Activated naive CD4-positive, alpha-beta T cell treated with anti-CD3 and anti-CD28 coated beads, Interleukin-2, amount 10 ng/mL, durations not matched to agents 7 days and 5 days (primary cell): ENCODE measurements at regions not wholly inside any gene's neighbourhood (a gene's known extent, or its start where the extent isn't known, plus 50 kb on each side); places are given as distances from the start of the nearest gene placed in this dataset.

Experiments
- CTCF ChIA-PET: fragments of 350-600 bp; sonication (Branson Sonifier 250); formaldehyde crosslinking; loops from one replicate; lab custom pipeline; 2021; ENCODE audit warnings: antibody characterized with exemption; lab: Charles Lee
- DNase-seq: peaks from one replicate; pipeline ENCODE4 v3.0.0-alpha.2; 2020
- H3K27ac Mint-ChIP-seq: one replicate; pipeline ENCODE4 v1.8.0; 2021; ENCODE audit warnings: mild to moderate bottlenecking, moderate library complexity, mixed read lengths
- H3K27me3 Mint-ChIP-seq: one replicate; pipeline ENCODE4 v1.8.0; 2021; ENCODE audit warnings: mild to moderate bottlenecking, mixed read lengths
- H3K36me3 Mint-ChIP-seq: one replicate; pipeline ENCODE4 v1.8.0; 2021; ENCODE audit warnings: mixed read lengths
- H3K4me1 Mint-ChIP-seq: one replicate; pipeline ENCODE4 v1.8.0; 2021; ENCODE audit warnings: mixed read lengths
- H3K4me3 Mint-ChIP-seq: one replicate; pipeline ENCODE4 v1.8.0; 2021; ENCODE audit warnings: mild to moderate bottlenecking, moderate library complexity, mixed read lengths
- H3K9me3 Mint-ChIP-seq: one replicate; pipeline ENCODE4 v1.8.0; 2021; ENCODE audit warnings: mixed read lengths

DNA sequence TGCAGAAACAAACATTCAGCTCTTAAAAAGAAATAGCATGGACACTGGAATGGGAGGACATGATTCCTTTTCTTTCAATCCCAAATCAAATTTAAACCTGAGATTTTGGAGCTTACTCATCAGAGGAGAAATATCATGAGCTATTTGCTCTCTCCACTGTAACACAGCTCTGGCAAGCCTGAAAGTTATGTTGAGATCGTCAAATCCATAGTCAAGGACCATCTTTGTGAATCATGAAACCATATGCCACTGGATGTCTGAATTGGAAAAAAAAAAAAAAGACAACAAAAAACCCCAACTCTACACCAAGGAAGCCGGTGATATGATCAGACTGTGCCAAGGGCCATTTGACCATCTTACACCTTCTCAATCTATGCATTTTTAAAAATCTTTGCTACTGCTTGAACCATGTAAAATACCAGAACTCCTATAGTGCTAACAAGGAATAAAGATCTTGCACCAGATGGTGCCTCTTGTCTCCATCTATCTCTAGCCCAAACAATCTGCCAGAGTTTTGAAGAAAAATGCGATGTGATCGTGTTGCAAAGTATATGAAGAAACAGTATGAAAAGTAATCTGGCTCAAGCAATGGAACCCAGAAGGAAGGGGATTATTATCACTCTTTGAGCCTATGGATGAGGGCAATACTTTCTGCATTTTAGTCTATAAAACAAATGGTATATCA, 138.1 kb upstream of the MEF2C start:
- no peaks in the 10 kb centered on the region for H3K4me1 Mint-ChIP-seq
- no peak overlapping the region for H3K27ac Mint-ChIP-seq
- H3K36me3 Mint-ChIP-seq, result no peaks in the 10 kb centered on the region
- no peaks in the 10 kb centered on the region for H3K27me3 Mint-ChIP-seq
- no peak for DNase-seq
- CTCF ChIA-PET, result no interaction called here
- H3K9me3 Mint-ChIP-seq, result no peaks in the 10 kb centered on the region
- H3K4me3 Mint-ChIP-seq, result no peak overlapping the region

DNA sequence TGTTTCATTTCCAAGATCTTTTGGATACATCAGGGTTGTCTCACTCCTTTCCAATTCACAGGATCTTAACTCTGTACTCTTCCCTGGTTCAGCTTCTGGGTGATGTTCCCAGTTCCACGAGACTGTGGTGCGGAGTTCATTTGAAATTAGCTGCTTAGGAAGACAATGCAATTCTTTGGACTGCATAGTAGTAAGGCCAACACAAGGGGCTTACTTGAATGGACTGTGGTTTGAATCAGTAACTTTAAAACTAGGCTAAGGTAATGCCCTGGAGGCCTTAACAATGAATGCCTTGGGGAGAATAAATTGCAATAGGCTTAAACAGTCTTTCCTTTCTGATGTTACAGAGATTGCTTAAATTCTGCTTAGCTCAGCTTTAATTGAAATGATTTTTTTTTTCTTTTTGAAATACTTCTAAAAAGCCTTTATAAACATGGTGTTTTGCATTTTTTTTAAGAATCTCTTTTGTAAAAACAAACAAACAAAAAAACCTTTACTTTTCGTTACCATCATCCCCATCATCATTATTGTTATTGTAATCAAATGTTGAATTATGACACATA, 133.8 kb upstream of the MEF2C start:
- no peak overlapping the region for H3K27ac Mint-ChIP-seq
- no peaks in the 10 kb centered on the region for H3K36me3 Mint-ChIP-seq
- no peaks in the 10 kb centered on the region for H3K4me1 Mint-ChIP-seq
- DNase-seq, result no peak
- CTCF ChIA-PET, result interaction anchor here (1.2 kb wide), 1 partner anchor 125 kb away, joined by 3 read pairs; no protein-coding TSS in a partner anchor
- no peaks in the 10 kb centered on the region for H3K27me3 Mint-ChIP-seq
- H3K4me3 Mint-ChIP-seq, result no peak overlapping the region
- H3K9me3 Mint-ChIP-seq, result no peaks in the 10 kb centered on the region

DNA sequence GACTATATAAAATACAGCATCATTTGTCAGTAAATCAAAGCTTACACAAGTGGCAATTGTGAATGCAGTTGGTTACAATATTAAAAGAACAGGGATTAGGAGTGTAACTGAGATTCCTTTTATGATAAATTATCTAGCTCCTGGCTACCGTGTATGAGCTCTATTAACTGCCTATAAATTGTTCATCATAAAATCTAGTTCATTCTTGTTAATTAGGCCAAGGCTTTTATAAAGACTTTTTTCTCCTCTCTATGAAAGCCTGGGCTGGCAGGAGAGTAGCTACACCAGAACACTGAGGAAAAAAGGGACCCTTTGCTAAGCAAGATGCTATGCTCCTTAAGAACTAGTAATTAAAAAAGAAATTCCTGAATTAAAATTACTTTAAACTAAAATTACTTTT, 132.4 kb upstream of the MEF2C start:
- H3K36me3 Mint-ChIP-seq, result no peaks in the 10 kb centered on the region
- H3K4me3 Mint-ChIP-seq, result no peak overlapping the region
- H3K9me3 Mint-ChIP-seq, result no peaks in the 10 kb centered on the region
- no peak overlapping the region for H3K27ac Mint-ChIP-seq
- CTCF ChIA-PET, result no interaction called here
- DNase-seq, result no peak
- no peaks in the 10 kb centered on the region for H3K4me1 Mint-ChIP-seq
- no peaks in the 10 kb centered on the region for H3K27me3 Mint-ChIP-seq

GRCh38 chr5:89011778-89012711, 129.1 kb upstream of the MEF2C start:
- Mint-ChIP-seq H3K4me3 (no peak overlapping the region), H3K4me1 (no peaks in the 10 kb centered on the region), H3K27ac (no peak overlapping the region), H3K27me3 (no peaks in the 10 kb centered on the region), H3K36me3 (no peaks in the 10 kb centered on the region), H3K9me3 (no peaks in the 10 kb centered on the region)
- DNase-seq, result no peak
- CTCF ChIA-PET, result no interaction called here

DNA sequence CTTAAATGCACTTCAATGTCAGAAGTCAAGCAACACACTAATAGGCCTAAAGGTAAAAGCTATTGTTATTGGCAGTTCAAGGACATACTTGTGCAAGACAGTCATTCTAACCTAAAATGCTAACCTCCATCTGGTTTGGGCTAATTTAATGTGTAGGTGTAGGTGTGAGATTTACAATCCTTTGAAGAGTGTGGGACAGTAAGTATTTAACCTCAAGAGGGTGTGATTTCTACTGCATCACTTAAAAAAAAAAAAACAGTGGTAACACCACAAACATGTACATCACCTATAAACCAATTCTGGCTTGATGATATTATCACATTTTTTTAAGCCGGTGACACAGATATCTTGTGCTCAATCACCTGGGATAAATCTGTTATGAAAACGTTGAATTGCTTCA, 127.5 kb upstream of the MEF2C start:
- no peak overlapping the region for H3K4me3 Mint-ChIP-seq
- no peaks in the 10 kb centered on the region for H3K36me3 Mint-ChIP-seq
- H3K9me3 Mint-ChIP-seq, result no peaks in the 10 kb centered on the region
- no peaks in the 10 kb centered on the region for H3K27me3 Mint-ChIP-seq
- DNase-seq, result no peak
- H3K4me1 Mint-ChIP-seq, result no peaks in the 10 kb centered on the region
- no peak overlapping the region for H3K27ac Mint-ChIP-seq
- CTCF ChIA-PET, result no interaction called here

DNA sequence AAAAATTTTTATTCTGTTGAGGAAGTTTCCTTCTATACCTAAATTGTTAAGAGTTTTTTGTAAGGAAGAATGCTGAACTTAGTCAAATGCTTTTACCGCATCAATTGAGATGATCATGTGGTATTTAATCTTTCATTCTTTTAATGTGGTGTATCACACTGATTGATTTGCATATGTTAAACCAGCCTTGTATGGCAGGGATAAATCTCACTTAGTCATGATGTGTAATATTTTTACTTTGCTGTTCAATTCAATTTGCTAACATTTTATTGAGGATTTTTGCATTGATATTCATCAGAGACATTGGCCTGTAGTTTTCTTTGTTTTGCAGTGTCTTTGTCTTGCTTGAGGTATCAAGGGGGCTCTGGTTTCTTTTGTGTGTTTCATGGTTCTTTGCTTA, 125.3 kb upstream of the MEF2C start:
- Mint-ChIP-seq H3K27ac (no peak overlapping the region), H3K4me3 (no peak overlapping the region), H3K9me3 (peaks cover 1% of the 10 kb centered on the region), H3K4me1 (no peaks in the 10 kb centered on the region), H3K36me3 (no peaks in the 10 kb centered on the region), H3K27me3 (no peaks in the 10 kb centered on the region)
- CTCF ChIA-PET, result no interaction called here
- no peak for DNase-seq

DNA sequence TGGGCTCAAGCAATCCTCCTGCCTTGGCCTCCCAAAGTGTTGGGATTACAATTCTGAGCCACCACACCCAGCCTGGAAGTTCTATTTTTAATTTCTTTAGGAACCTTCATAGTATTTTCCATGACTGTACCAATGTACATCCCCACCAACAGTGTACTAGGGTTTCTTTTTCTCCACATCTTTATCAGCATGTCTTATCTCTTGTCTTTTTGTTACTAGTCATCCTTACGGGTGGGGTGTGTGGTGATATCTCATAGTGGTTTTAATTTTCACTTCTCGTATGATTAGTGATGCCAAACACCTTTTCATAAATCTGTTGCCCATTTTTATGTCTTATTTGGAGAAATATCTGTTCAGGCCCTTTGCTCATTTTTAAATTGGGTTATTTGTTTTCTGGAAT, 123.0 kb upstream of the MEF2C start:
- CTCF ChIA-PET, result no interaction called here
- Mint-ChIP-seq H3K4me1 (no peaks in the 10 kb centered on the region), H3K36me3 (no peaks in the 10 kb centered on the region), H3K27me3 (no peaks in the 10 kb centered on the region), H3K9me3 (peaks cover 4% of the 10 kb centered on the region), H3K4me3 (no peak overlapping the region), H3K27ac (no peak overlapping the region)
- no peak for DNase-seq

DNA sequence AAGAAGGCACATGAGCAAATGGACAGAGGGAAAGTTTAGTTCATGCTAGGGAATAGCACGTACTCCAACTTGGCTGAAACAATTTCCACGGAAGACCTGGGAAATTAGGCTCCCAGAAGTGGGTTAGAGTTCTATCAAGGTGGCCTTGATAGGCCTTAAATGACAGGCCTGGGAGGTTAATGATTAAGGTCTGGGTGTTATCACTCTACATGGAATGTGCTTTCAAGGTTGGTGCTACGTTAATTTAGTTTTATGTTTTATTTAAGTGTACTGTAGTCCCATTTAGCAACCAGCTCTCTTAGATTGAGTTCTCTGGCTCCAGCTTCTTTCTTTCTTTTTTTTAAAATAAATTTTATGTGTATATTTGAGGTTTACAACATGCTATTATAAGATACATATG, 121.4 kb upstream of the MEF2C start:
- H3K27ac Mint-ChIP-seq, result no peak overlapping the region
- CTCF ChIA-PET, result no interaction called here
- no peak overlapping the region for H3K4me3 Mint-ChIP-seq
- no peaks in the 10 kb centered on the region for H3K36me3 Mint-ChIP-seq
- no peaks in the 10 kb centered on the region for H3K27me3 Mint-ChIP-seq
- peaks cover 4% of the 10 kb centered on the region for H3K9me3 Mint-ChIP-seq
- H3K4me1 Mint-ChIP-seq, result no peaks in the 10 kb centered on the region
- no peak for DNase-seq

DNA sequence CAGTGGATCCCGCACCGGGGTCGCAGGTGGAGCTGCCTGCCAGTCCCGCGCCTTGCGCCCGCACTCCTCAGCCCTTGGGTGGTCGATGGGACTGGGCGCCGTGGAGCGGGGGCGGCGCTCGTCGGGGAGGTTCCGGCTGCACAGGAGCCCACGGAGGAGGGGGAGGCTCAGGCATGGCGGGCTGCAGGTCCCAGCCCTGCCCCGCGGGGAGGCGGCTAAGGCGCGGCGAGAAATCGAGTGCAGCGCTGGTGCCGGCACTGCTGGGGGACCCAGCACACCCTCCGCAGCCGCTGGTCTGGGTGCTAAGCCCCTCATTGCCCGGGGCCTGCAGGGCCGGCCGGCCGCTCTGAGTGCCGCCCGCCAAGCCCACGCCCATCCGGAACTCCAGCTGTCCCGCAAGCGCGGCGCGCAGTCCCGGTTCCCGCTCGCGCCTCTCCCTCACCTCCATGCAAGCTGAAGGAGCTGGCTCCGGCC, 120.6 kb upstream of the MEF2C start:
- no peak for DNase-seq
- Mint-ChIP-seq H3K4me3 (no peak overlapping the region), H3K36me3 (no peaks in the 10 kb centered on the region), H3K4me1 (no peaks in the 10 kb centered on the region), H3K9me3 (peaks cover 4% of the 10 kb centered on the region), H3K27me3 (no peaks in the 10 kb centered on the region), H3K27ac (no peak overlapping the region)
- CTCF ChIA-PET, result no interaction called here

GRCh38 chr5:88999853-89000252, 116.9 kb upstream of the MEF2C start:
- CTCF ChIA-PET, result no interaction called here
- Mint-ChIP-seq H3K9me3 (peaks cover 4% of the 10 kb centered on the region), H3K4me1 (no peaks in the 10 kb centered on the region), H3K27me3 (no peaks in the 10 kb centered on the region), H3K36me3 (no peaks in the 10 kb centered on the region), H3K4me3 (no peak overlapping the region), H3K27ac (no peak overlapping the region)
- DNase-seq, result no peak

DNA sequence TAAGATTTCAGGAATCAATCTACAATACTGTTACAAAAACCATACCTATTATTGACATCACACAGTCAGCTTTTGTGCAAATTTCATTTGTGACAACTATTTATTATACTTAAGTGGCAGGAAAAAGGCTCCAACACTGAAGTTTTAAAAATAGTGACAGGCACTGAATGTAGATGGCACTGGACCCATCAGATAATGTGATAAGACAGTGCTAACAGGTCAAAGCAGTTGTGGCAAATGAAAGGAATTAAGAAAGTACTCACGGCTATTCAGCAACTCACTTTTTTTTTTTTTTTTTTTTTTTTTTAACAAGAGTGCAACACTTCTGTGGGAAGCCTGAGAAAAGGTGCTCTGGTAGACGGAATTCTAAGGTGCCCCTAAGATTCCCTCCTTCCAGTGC, 115.0 kb upstream of the MEF2C start:
- Mint-ChIP-seq H3K4me3 (no peak overlapping the region), H3K9me3 (peaks cover 3% of the 10 kb centered on the region), H3K36me3 (no peaks in the 10 kb centered on the region), H3K27ac (no peak overlapping the region), H3K4me1 (no peaks in the 10 kb centered on the region), H3K27me3 (no peaks in the 10 kb centered on the region)
- DNase-seq, result no peak
- CTCF ChIA-PET, result no interaction called here

DNA sequence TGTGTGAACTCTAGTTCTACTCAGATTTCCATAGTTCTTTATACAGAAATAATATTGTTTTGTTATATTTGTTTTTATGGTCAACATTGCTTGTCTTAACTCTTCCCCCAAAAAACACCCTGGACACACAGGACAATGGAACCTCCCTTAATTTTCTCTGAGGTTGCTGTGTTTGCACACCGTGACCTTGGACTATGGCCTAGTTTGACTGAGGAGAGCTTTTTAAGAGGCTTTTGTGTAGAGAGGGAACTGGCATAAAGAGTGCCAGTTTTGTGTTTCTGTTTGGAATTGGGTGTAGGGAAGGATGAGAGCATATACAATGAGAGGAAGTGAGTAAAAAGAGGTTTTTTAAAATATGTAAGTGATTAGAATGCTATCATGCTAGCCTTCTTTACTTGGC, 101.1 kb upstream of the MEF2C start:
- no peak for DNase-seq
- no peaks in the 10 kb centered on the region for H3K36me3 Mint-ChIP-seq
- H3K27ac Mint-ChIP-seq, result no peak overlapping the region
- no peak overlapping the region for H3K4me3 Mint-ChIP-seq
- H3K27me3 Mint-ChIP-seq, result no peaks in the 10 kb centered on the region
- H3K9me3 Mint-ChIP-seq, result peaks cover 3% of the 10 kb centered on the region
- no peaks in the 10 kb centered on the region for H3K4me1 Mint-ChIP-seq
- CTCF ChIA-PET, result no interaction called here

GRCh38 chr5:88979726-88980125, 96.7 kb upstream of the MEF2C start:
- Mint-ChIP-seq H3K4me1 (no peaks in the 10 kb centered on the region), H3K27me3 (no peaks in the 10 kb centered on the region), H3K27ac (no peak overlapping the region), H3K4me3 (no peak overlapping the region), H3K36me3 (no peaks in the 10 kb centered on the region), H3K9me3 (no peaks in the 10 kb centered on the region)
- CTCF ChIA-PET, result interaction anchor here (0.9 kb wide), 1 partner anchor 17 kb away, joined by 3 read pairs; no protein-coding TSS in a partner anchor
- no peak for DNase-seq

DNA sequence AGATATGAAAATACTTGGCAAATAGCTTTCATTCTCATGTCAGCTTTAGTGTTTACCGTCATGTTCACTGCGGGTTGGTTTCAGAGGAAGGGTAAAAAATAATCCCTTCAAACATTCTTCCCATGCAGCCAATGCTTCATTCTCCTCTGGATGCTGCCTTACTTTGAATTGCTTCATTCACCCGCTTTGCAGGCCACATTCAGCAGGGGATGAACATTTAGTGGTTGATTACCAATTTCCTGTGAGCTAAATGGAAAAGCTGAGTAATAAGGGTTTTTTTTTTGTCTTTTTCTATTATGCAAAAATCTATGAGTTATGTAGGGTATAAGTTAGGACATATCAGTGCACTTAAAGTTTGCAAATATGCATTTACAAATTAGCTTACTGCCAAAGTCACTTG, 96.3 kb upstream of the MEF2C start:
- no peak overlapping the region for H3K4me3 Mint-ChIP-seq
- H3K27ac Mint-ChIP-seq, result no peak overlapping the region
- DNase-seq, result no peak
- CTCF ChIA-PET, result no interaction called here
- H3K36me3 Mint-ChIP-seq, result no peaks in the 10 kb centered on the region
- no peaks in the 10 kb centered on the region for H3K9me3 Mint-ChIP-seq
- H3K27me3 Mint-ChIP-seq, result no peaks in the 10 kb centered on the region
- no peaks in the 10 kb centered on the region for H3K4me1 Mint-ChIP-seq
